GM23248 (cell line): ENCODE measurements at regions not wholly inside any gene's neighbourhood (a gene's known extent, or its start where the extent isn't known, plus 50 kb on each side); places are given as distances from the start of the nearest gene placed in this dataset.

Experiments
- EZH2 ChIP-seq: fragments of 200-600 bp; sonication (generic); IDR thresholded peaks from 2 replicates; pipeline ENCODE4 v1.6.1; 2018; ENCODE audit warnings: antibody characterized with exemption, mild to moderate bottlenecking; ENCODE audit not compliant: insufficient read depth, poor library complexity, severe bottlenecking
- EZH2phosphoT487 ChIP-seq: fragments of 200-600 bp; sonication (generic); IDR thresholded peaks from 2 replicates; pipeline ENCODE4 v1.6.1; 2018; ENCODE audit warnings: antibody characterized with exemption, moderate library complexity, mild to moderate bottlenecking, low read depth; ENCODE audit not compliant: insufficient read depth

DNA sequence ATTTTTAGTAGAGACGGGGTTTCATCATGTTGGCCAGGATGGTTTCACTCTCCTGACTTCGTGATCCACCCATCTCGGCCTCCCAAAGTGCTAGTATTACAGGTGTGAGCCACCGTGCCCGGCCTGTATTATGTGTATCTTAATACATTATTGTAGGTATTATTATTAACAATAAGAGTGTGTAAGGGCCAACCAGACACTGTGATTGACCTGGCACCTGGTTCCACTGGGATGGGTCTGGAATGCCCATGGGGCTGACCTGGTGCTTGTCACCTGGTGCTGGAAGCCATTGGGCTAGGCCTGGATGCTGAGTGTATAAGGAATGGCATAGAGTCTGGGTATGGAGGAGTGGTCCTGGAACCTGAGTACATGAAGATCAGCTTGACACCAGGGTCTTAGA lies 906.9 kb upstream of the TMEFF2 start:
- no peak for TF ChIP-seq EZH2phosphoT487
- no peak for TF ChIP-seq EZH2
